Suprapubic skin (tissue), 4 donors: ENCODE measurements at regions not wholly inside any gene's neighbourhood (a gene's known extent, or its start where the extent isn't known, plus 50 kb on each side); places are given as distances from the start of the nearest gene placed in this dataset.

Experiments
- DNase-seq, 2 donors: peaks; one replicate each; pipeline ENCODE4 v3.0.0-alpha.2; 2019; ENCODE audit warnings: low spot score in 2 of 2
- H3K27ac ChIP-seq: fragments of 200-600 bp; sonication (generic); one replicate; pipeline ENCODE4 v1.5.1; 2019
- H3K27me3 ChIP-seq: fragments of 200-600 bp; sonication (generic); one replicate; pipeline ENCODE4 v1.5.1; 2019
- H3K36me3 ChIP-seq: fragments of 200-600 bp; sonication (generic); one replicate; pipeline ENCODE4 v1.5.1; 2019
- H3K4me1 ChIP-seq: fragments of 200-600 bp; sonication (generic); one replicate; pipeline ENCODE4 v1.5.1; 2019
- H3K4me3 ChIP-seq: fragments of 200-600 bp; sonication (generic); one replicate; pipeline ENCODE4 v1.5.1; 2019; ENCODE audit warnings: mild to moderate bottlenecking
- H3K9me3 ChIP-seq: fragments of 200-600 bp; sonication (generic); one replicate; pipeline ENCODE4 v1.5.1; 2019
- CTCF ChIP-seq, 2 donors: fragments of 200-600 bp in 1 of 2; fragments of 450-650 bp in 1 of 2; sonication (generic) in 1 of 2; IDR thresholded peaks; one replicate each; pipeline ENCODE4 v1.5.1; 2016 to 2019; ENCODE audit warnings: antibody characterized with exemption in 2 of 2, mild to moderate bottlenecking in 1 of 2, moderate library complexity in 1 of 2
- EP300 ChIP-seq: sonication (generic); formaldehyde crosslinking; IDR thresholded peaks from one replicate; pipeline ENCODE4 v1.6.1; 2017; ENCODE audit warnings: antibody characterized with exemption
- POLR2A ChIP-seq, 2 donors: fragments of 450-650 bp; IDR thresholded peaks; one replicate each; pipeline ENCODE4 v1.6.1; 2017; ENCODE audit warnings: antibody characterized with exemption in 2 of 2, mild to moderate bottlenecking in 2 of 2, moderate library complexity in 2 of 2
- POLR2AphosphoS5 ChIP-seq, 3 donors: sonication (generic); formaldehyde crosslinking; IDR thresholded peaks; one replicate each; pipeline ENCODE4 v1.6.1; 2017; ENCODE audit warnings: antibody characterized with exemption in 3 of 3
- WGBS: methylation state at CpG from one replicate; pipeline ENCODE4 v1.1.5; 2018; 5-methylcytosine and 5-hydroxymethylcytosine counted together

DNA sequence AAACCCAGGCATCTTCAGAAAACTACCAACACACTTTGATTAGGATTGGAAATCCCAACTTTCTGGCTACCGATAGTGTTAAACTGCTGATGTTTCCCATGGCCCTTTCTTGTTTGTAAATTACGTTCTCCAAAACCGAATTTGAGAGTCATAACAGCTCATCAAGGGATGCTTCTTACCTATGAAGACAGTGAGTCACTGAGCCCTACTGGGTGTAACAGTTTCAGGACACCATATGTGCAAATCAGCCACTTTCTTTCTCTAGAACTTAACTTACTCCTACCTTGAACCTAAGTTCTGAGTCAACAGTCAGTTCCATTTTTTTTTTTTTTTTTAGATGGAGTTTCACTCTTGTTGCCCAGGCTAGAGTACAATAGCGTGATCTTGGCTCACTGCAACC lies 410.1 kb upstream of the TSHZ3 start:
- 85% methylated on average over 4 of the region's 4 CpGs for WGBS
- Histone ChIP-seq H3K9me3 (no peaks in the 10 kb centered on the region), H3K27ac (no peak overlapping the region), H3K4me1 (no peaks in the 10 kb centered on the region), H3K27me3 (no peaks in the 10 kb centered on the region), H3K36me3 (no peaks in the 10 kb centered on the region), H3K4me3 (no peak overlapping the region)
- TF ChIP-seq EP300 (no peak), POLR2A (IDR thresholded peaks at IDR 0.05) (no peak), POLR2AphosphoS5 (IDR thresholded peaks at IDR 0.05) (no peak), CTCF (IDR thresholded peaks at IDR 0.05) (no peak)
- DNase-seq = no peak

- no peak for DNase-seq
- Histone ChIP-seq H3K36me3 (no peaks in the 10 kb centered on the region), H3K27ac (no peak overlapping the region), H3K9me3 (no peaks in the 10 kb centered on the region), H3K4me1 (no peaks in the 10 kb centered on the region), H3K4me3 (no peak overlapping the region), H3K27me3 (no peaks in the 10 kb centered on the region)
- WGBS = 69% methylated on average over 12 of the region's 15 CpGs
- TF ChIP-seq EP300 (no peak), POLR2AphosphoS5 (IDR thresholded peaks at IDR 0.05) (no peak), POLR2A (IDR thresholded peaks at IDR 0.05) (no peak), CTCF (IDR thresholded peaks at IDR 0.05) (no peak)
Measured at GRCh38 chr19:31761281-31761913, 412.2 kb upstream of the TSHZ3 start.

DNA sequence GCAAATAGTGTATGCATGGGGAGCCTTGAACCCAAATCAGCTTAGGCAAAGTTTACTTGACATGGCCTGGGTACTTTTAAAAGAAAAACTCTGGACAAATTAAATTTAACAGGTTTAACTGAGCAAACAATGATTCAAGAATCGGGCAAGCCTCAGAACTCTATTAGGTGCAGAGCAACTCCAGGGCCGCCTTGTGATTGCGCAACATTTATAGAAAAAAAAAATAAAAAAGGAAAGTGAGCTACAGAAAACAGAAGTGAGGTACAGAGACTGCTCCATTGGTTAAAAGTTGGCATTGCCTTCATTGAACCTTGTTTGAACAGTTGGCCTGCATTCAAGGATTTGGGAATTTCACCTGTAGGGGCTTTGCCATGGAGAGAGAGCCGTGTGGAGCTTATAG lies 421.0 kb upstream of the TSHZ3 start:
- no peaks in the 10 kb centered on the region for H3K4me1 ChIP-seq
- no peak for DNase-seq
- no peaks in the 10 kb centered on the region for H3K9me3 ChIP-seq
- TF ChIP-seq EP300 (no peak), CTCF (IDR thresholded peaks at IDR 0.05) (no peak), POLR2A (IDR thresholded peaks at IDR 0.05) (no peak), POLR2AphosphoS5 (IDR thresholded peaks at IDR 0.05) (no peak)
- no peak overlapping the region for H3K4me3 ChIP-seq
- H3K27me3 ChIP-seq = no peaks in the 10 kb centered on the region
- no peaks in the 10 kb centered on the region for H3K36me3 ChIP-seq
- WGBS = 64% methylated on average over 4 of the region's 4 CpGs
- H3K27ac ChIP-seq = no peak overlapping the region

DNA sequence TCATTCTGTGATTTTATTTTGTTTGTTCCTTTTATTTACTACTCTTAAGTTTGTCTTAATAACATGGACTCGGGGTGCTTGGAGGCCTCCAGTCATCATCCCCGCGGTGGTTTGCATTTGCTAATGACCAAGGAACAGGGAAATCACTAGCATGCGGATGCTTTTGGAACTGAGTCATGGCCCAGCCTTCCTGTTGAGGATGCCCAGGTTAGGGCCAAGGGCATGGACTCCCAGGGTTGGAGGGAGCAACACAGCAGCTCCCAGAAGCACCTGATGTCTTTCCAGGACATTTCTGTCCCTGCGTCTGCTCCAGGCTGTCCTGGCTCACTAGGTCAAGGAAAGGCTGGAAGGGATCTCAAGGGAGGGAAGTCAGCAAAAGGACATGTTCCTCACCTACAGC lies 423.7 kb upstream of the TSHZ3 start:
- WGBS = 87% methylated on average over 5 of the region's 5 CpGs
- H3K4me3 ChIP-seq = no peak overlapping the region
- H3K36me3 ChIP-seq = no peaks in the 10 kb centered on the region
- H3K9me3 ChIP-seq = no peaks in the 10 kb centered on the region
- H3K27ac ChIP-seq = no peak overlapping the region
- H3K4me1 ChIP-seq = no peaks in the 10 kb centered on the region
- no peak for TF ChIP-seq EP300
- TF ChIP-seq POLR2AphosphoS5 (IDR thresholded peaks at IDR 0.05) = no peak
- TF ChIP-seq POLR2A (IDR thresholded peaks at IDR 0.05) = no peak
- no peak for TF ChIP-seq CTCF (IDR thresholded peaks at IDR 0.05)
- H3K27me3 ChIP-seq = no peaks in the 10 kb centered on the region
- DNase-seq = no peak

DNA sequence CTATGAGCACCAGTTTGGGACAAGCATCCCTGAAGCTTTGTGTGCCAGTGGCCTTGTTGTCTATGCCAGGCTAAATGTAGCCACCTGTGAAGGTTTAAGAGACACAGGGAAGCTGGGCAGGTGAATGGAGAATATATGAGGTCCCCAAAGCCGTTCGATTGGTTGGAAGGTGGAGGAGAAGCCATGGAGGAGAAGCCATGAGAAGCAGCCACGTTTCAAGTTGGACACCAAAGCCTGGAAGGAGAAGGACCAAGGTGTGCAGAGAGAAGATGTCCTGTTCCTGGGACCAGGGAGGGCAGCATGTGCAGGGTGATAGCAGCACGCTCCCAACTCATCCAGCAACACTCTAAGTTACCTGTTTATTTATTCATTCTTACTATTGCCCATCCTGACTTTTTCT lies 432.3 kb upstream of the TSHZ3 start:
- Histone ChIP-seq H3K4me3 (no peak overlapping the region), H3K27me3 (no peaks in the 10 kb centered on the region), H3K27ac (no peak overlapping the region), H3K36me3 (no peaks in the 10 kb centered on the region), H3K9me3 (no peaks in the 10 kb centered on the region), H3K4me1 (no peaks in the 10 kb centered on the region)
- no peak for DNase-seq
- TF ChIP-seq POLR2A (IDR thresholded peaks at IDR 0.05) = no peak
- no peak for TF ChIP-seq CTCF (IDR thresholded peaks at IDR 0.05)
- TF ChIP-seq EP300 = no peak
- TF ChIP-seq POLR2AphosphoS5 (IDR thresholded peaks at IDR 0.05) = no peak
- 85% methylated on average over 4 of the region's 4 CpGs for WGBS
